NOMO-1 (cell line): ENCODE measurements at regions not wholly inside any gene's neighbourhood (a gene's known extent, or its start where the extent isn't known, plus 50 kb on each side); places are given as distances from the start of the nearest gene placed in this dataset.

Experiments
- DNase-seq, 2 experiments: peaks; one replicate each; lab custom pipeline; 2025; ENCODE audit not compliant: unreplicated experiment in 2 of 2; lab: John Stamatoyannopoulos, UW

- no peak for DNase-seq
Measured at GRCh38 chr2:18503376-18504228, 56.9 kb downstream of the RDH14 start.

- DNase-seq: no peak
Measured at GRCh38 chr2:18502142-18502541, 58.3 kb downstream of the RDH14 start.

DNA sequence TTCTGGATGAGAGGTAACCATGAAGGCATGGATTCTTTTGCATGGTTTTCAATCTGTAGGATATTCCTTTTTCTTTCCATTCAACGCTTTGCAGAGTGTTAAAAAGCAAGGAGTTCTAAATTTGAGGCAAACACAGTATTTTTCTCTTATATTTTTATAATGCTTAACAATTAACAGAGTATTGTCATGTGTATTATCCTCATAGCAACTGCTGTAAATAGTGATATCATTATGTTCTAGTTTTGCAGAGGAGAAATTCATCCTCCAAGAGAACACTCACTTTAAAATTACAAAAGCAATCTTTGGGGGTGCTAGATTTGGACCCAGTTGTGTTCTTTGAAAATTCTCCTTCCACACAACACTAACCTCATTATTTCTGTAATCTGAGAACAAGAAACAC, 58.7 kb downstream of the RDH14 start:
- no peak for DNase-seq

DNA sequence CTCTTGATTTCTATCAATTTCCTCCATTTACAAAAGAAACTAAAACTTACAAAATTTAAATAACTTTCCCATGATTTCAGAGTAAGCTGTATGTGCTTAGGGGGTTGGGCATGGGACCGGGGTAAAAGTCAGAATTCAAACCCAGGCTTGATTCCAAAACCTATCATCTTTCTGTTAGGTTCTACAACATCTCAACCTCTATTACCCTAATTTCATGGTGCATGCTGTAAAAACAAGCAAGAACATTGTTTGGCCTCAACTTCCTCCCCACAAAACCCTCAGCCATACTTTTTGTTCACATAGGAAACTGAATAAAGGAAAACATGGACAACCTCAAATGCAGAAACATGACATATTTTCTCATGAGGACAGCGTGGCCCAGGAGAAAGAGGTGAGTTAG, 59.3 kb downstream of the RDH14 start:
- no peak for DNase-seq

DNA sequence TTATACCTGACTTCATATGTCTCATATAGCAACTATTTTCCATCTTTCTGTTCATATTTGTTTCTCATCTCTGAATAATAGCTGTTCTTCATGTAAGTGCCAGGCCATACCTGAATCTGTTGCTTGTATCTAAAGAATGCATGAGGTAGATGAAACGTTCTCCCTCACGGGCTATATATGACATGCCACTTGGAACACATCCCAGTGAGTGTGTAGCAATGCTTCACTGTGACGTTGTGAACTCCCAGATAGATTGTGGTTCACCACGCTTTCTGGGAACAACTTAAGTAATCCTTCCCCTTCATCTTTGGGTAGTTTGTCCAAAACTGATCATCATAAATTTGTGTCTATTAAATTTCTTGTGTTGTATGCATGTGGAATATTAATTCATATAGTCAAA, 60.1 kb downstream of the RDH14 start:
- no peak for DNase-seq

DNA sequence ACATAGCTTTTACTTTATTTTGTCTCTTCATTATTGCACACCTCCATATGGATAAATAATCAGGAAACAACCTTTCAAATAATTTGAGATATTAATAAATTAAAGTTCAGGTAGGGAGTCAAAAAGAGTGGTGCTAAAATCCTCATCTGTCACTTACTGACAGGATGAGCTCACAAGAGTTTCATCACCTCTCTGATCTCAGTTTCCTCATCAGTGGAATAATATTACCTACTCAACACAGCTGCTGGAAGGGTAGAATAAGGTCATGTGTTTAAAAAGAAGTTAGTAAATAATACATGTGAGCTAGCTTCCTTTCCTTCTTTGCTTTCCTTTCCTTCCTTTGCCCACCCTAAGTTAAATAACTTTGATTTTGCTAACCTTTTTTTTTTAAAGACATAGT, 61.9 kb downstream of the RDH14 start:
- DNase-seq: no peak

DNA sequence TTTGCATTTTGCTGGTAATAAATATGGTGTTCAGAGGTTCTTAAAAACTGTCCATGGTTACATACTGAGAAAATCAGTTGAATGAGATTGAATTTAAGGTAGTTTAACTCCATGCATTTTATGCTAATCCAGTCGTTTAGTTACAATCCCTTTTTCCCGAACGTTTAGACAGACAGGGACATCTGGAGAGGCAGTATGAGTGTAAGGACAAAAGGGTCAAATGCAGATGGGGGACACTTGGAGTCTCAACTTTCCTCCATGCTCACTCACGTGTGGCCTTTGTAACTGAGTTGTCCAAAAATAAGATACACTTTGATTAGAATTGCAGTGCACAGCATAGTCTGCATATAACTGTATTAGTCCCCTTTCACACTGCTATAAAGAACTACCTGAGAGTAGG, 63.9 kb downstream of the RDH14 start:
- no peak for DNase-seq

GRCh38 chr2:18495058-18495457, 65.4 kb downstream of the RDH14 start:
- DNase-seq: no peak

DNA sequence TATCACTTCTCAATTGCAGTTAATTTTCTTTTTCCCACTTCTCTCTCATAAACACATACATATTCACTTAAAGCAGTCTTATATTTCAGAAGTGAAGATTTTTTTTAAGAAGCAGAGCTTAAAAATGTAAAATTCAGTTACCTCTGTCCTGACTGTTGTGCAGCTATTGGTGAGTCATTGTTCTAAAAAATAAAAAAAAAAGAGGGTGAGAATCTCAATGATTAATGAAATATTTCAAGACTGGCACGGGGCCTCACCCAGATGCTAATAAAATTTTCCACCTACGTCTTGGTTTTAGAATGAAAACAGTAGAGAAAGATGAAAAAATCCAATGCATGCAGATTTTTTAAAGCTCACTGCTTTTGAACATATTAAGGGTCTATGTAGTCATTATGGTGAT, 67.7 kb downstream of the RDH14 start:
- DNase-seq: no peak

GRCh38 chr2:18491577-18491976, 68.9 kb downstream of the RDH14 start:
- no peak for DNase-seq

DNA sequence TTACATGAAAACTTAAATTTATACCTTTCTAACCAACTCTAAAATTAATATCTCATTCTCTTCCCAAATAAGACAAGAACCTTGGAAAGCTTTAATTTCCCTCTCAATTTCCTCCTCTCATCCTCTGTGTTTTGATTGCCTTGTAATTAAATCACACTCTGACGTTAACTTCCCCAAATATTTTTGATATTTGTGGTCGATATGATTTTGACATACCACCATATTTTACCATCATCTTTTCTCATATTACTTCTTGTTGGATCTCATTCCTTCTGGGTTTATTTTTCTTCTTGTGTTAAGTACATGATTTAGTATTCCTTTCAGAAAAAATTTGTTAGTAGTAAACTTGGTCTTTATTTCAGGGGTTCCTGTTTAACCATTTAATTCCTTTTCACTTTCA, 69.6 kb downstream of the RDH14 start:
- DNase-seq: no peak

- DNase-seq: no peak
Measured at GRCh38 chr2:18487106-18487913, 73.1 kb downstream of the RDH14 start.

DNA sequence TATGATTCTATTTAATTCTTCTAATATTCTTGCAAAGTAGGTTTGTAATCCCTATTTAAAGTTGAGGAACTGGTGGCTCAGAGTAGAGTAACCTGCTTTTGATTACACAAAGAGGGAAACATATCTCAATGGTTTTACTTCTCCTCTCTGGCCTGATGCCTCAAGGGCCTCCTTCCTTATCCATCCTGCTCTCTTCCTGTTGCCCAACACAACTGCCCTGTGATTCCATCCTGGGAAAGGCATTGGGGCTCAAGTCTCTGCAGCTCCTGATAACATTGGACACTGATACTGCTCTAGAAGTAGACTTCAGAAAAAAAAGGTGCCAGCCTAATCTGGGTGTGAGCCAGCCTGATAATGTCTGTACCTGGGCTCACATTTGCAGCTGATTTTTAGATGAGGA, 75.8 kb downstream of the RDH14 start:
- no peak for DNase-seq

DNA sequence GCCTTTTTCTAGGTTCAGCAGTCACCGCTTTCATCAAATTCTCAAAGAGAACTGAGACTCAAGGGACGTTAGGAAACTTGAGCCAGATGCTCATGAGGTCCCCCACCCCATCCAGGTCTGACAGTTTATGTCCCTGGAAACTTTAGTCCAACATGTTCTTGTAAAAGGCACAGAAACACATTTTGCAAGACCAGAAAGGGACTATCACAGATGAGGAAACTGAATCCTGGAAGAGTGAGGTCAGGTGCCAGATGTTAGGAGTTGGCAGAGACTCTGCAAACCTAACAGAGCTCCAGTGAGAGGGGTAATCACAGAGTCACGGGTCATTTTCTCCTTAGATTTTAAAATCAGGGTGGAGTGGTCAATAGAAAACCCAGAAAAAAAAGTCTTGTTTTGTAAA, 76.6 kb downstream of the RDH14 start:
- DNase-seq: no peak

GRCh38 chr2:18482666-18483065, 77.8 kb downstream of the RDH14 start:
- DNase-seq: no peak

DNA sequence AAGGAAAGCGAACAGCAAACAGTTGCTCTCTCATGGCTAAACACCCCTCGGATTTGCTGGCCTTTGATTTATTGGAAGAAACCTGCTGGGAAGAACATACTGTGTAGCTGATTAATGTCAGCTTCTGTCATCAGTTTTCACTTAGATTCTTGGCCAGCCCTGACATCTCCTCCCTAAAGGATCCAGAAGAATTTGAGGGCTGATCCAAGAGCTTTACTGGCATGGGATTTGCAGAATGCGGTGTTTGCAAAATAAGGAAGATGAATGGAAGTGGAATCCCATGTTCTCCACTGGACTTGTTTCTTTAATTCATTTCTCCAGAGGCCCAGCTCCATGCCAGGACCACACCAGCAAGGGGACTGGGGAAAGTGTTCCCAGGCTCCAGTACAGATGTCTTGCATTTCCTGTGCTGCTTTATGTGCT, 80.5 kb downstream of the RDH14 start:
- no peak for DNase-seq

GRCh38 chr2:18477293-18477692, 83.2 kb downstream of the RDH14 start:
- no peak for DNase-seq

GRCh38 chr2:18476484-18476883, 84.0 kb downstream of the RDH14 start:
- DNase-seq: no peak

GRCh38 chr2:18475884-18476283, 84.6 kb downstream of the RDH14 start:
- no peak for DNase-seq

- no peak for DNase-seq
Measured at GRCh38 chr2:18474700-18475099, 85.8 kb downstream of the RDH14 start.

- no peak for DNase-seq
Measured at GRCh38 chr2:18473241-18474181, 86.9 kb downstream of the RDH14 start.
